GM19452 (cell line): ENCODE measurements at regions not wholly inside any gene's neighbourhood (a gene's known extent, or its start where the extent isn't known, plus 50 kb on each side); places are given as distances from the start of the nearest gene placed in this dataset.
"Not testable (repeated sequence)": the region's sequence is repeated elsewhere in the genome, so short reads cannot be mapped to it uniquely, and the experiment has no call there.

Experiments used
- ATAC-seq: cut with Tn5 transposase; IDR thresholded peaks from one replicate; pipeline ENCODE4 v1.9.1; 2021; ENCODE audit not compliant: unreplicated experiment

DNA sequence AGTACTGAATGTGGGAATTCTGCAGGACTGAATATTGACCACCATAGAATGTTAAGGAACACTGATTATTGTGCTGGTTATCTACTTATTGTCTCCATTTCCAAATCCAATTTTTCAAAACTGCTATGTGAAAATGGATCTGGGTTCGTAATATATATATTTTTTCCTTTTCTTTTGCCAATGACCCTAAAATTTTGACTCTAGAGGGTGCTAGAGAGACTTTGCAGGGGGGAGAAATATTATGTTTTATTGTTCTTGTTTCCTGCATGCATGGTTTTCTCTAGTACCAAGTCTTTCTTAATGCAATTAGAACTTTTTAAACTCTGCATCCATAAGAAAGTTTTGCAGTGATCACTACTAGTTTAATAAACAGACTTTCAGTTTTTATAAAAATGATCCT is 1256.9 kb downstream of the BRINP3 start:
- ATAC-seq = no peak

DNA sequence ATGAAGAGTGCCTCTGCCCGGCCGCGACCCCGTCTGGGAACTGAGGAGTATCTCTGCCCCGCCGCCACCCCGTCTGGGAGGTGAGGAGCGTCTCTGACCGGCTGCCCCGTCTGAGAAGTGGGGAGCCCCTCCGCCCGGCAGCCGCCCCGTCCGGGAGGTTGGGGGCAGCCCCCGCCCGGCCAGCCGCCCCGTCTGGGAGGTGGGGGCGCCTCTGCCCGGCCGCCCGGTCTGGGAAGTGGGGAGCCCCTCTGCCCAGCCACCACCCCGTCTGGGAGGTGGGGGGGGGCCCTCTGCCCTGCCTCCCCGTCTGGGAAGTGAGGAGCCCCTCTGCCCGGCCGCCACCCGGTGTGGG is 1251.9 kb downstream of the BRINP3 start:
- ATAC-seq = not testable (repeated sequence)

DNA sequence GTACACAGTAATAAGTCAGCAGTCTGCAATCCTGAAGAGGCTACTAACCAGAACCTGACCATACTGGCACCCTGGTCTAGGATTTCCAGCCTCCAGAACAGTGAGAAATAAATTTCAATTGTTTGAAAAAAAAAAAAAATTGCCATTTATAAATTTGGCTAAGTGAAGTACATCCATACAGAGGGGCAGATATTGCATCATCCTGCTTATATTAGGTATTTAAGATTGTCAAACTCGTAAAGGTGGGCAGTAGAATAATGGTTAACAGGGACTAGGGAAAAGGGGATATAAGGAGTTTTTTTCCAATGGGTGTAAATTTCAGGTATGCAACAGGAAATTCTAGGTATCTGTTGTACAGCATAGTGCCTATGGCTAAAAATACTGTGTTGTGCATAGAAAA is 1250.9 kb downstream of the BRINP3 start:
- no peak for ATAC-seq

DNA sequence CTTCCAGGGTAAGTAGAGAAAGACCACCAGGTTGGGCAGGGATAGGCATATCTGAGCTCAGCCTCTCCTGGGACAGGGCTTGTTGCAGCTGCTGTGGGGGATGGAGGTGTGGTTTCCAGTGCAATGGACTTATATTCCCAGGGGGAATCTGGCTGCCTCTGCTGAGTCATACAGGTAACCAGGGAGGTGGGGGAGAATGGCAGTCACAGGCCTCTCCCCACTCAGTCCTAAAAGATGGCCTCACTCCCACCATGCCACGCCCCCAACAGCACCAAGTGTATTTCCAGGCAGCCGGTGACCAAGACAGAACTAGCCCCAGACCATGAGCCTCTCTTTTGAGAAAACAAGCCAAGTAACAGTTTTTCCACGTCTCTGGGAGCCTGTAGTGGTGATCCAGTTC is 1240.7 kb downstream of the BRINP3 start:
- ATAC-seq = no peak

DNA sequence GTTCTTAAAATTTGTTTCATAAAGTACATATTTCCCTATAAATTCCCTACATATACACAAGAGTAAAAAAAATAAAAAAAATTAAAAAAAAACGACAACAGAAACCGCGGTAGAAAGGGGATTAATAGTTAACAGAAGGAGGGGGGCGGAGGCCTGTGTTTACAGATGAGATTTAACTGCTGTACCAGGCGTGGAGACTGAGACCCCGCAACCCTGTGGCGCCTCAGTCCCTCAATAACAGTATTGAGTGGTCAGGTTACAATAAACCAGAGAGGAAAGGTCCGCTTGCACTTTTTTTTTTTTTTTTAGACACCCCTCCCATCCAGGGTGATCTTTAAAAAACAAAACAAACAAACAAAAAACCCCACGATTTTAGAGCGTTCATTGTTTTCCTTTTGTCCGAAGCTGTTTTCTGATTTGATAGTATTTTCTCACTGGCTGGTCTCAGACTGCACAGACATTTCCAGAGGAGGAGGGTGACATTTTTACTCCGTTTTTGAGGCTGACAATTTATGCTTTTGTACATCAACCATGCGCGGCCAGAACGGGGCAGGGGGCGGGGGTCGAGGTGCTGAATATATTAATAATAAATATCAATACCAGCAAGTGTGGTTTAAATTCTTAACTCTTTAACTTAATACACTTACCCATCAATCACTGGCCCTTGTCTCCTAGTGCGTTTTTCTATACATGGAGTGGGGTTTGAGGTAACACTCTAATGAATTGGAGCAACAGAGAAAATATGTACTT is 1223.9 kb downstream of the BRINP3 start:
- no peak for ATAC-seq

DNA sequence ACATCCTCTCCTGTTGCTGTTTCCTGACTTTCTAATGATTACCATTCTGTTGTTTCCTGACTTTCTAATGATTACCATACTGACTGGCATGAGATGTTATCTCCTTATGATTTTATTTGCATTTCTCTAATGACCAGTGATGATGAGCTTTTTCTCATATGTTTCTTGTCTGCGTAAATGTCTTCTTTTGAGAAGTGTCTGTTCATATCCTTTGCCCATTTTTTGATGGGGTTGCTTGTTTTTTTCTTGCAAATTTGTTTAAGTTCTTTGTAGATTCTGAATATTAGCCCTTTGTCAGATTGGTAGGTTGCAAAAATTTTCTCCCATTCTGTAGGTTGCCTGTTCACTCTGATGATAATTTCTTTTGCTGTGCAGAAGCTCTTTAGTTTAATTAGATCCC is 1216.5 kb downstream of the BRINP3 start:
- ATAC-seq = not testable (repeated sequence)

DNA sequence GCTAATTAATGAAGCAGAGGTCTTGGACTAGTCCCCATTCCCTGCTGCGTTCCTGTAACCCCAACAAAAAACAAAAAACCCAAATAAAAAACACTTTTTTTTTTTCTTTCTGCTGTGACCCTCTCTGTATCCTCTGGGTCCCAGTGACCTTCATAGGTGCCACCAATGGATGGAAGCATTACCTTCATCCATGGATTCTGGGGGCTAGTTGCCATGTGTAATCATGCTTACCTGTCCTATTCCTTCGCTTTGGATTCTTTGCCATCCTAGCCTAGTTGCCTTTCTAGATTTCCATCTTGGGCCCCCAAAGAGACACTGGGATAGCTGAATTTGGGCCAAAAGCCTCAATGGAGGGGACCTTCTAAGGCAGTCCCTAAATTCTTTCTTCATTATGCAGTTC is 1208.7 kb downstream of the BRINP3 start:
- ATAC-seq = no peak

DNA sequence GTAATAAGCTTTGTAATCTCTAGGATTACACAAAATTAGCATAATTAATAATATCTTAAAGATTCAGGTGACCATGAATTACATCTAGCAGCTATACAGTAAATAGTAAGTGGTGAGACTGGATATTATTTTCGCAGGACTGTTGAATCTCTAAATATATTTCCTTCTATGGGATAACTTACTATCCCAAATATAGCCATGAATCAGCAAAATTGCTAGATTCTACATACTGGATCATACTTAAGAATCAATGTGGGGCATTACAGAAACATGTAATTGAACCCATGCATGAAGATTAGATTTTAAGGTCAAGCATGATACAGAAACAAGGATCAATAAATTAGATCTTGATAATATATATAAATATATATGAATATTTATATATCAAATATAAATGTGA is 1203.4 kb downstream of the BRINP3 start:
- ATAC-seq = no peak

DNA sequence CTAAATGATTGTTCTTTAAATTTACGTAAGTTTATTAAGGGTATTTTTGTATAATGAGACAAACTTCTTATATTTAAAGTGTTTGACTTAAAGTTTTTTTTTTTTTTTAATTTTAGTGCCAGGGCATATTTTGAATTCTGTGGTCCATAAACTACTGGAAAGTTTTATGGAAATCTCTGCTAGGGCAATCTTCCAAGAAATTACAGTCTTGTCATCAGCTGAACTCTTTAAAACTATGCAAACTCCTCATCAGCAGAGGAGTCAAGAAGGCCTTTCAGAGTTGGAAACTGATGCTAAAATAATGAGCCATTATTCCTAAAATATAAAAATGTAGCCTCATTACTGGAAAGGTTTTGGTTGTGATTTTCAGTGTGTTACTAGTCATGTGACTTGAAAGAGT is 1201.9 kb downstream of the BRINP3 start:
- ATAC-seq = no peak

DNA sequence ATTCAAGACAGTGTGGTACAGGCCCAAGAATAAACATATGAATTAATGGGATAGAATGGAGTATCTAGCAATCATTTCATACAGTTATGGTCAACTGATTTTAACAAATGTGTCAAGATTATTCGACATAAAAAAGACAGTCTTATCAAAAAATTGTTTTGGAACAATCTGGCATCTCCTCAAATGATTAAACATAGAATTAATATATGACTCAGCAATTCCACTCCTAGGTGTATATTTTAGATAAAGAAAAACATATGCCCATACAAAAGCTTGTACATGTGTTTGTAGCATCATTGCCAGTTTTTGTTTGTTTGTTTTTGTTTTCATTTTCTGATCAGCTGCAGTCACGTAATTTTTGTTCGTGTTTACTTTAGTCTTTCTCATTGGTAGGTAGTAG is 1188.3 kb downstream of the BRINP3 start:
- ATAC-seq = no peak

DNA sequence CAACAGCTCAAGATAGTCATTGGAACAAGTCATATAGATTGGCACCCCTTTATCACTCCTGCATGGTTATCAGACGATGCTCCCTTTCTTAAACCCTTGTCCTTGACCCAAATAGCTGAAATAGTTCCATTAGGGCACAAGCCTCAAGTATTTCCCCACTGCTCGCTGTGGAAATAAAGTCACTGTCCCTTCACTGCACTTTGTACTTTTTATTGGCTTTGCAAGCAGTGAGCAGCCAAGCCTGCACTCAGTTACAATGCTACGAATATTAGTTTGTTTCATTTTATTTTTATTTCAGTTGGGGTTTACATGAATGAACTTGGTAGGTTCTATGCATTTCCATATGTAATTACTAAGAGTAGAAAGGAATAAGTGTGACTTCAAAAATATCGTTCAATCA is 1176.4 kb downstream of the BRINP3 start:
- no peak for ATAC-seq

DNA sequence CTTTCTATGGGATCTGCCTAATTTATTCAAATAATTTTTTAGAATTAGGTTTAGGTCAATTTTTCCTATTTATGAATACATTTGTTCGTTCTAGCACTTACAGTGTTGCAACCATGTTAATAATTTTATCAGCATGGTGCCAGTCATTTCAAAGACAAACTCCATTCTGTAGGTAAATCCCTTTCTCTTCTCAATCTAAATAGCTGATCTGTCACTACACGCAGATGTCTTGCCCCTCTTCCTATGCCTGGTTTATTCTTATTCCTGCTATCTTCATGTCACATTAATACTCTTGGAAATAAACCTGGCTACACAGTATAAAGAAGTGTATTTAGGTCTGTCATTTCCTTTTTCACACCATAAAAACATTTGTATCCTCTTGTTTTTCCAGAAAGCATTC is 1172.4 kb downstream of the BRINP3 start:
- no peak for ATAC-seq

DNA sequence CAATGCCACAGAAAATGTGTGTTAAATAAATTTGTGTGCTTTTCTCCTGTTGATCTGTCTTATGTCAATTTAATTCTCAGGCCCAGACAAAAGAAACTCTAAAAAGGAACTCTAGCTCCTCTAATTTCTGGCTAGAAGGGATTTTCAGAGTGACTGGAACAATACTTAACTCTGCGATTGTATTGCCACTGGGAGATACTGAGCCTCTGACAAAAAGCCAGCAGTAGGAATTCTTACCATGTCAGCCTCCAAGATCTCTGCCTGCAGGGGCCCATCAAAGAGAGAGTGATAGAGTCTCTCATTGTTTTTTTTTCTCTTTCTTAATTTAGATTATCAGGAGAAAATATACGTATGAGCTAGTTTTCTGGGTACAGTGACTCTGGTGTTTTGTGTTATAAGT is 1165.7 kb downstream of the BRINP3 start:
- no peak for ATAC-seq

DNA sequence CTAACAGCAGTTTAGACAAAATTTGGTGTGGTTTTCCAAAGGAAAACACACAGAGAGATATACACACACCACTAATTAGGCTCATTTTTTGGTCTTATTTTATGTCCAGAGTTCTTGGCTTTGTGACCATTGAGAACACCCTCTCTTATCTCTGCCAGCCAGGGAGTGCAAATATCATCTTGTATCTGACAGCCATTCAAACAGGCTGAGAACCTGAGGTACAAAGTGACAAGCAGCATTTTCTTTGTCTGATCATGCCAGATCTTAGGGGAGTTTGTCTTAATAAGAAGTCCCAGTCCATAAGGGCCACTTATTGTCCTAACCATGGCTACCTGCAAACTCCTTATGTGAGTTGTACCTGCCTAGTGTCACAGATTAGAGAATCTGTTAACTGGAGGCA is 1165.2 kb downstream of the BRINP3 start:
- ATAC-seq = no peak

DNA sequence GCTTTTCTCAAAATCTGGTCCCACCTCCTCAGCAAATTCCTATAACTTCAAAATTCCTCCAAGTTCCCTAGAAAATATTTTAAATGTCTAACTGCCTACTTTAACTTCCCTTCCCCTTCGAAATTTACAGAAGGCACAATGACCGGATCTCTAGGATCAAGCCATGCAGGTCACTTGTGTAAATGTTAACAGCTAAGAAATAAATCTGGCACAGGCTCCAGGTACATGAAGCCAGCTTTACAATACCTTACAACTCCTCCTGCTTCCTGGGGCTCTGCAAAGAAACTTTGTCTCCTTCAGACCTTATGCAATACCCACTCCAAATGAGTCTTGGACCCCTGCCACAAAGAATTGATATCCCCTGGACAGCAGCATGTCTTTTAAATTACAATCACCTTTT is 1164.2 kb downstream of the BRINP3 start:
- no peak for ATAC-seq

DNA sequence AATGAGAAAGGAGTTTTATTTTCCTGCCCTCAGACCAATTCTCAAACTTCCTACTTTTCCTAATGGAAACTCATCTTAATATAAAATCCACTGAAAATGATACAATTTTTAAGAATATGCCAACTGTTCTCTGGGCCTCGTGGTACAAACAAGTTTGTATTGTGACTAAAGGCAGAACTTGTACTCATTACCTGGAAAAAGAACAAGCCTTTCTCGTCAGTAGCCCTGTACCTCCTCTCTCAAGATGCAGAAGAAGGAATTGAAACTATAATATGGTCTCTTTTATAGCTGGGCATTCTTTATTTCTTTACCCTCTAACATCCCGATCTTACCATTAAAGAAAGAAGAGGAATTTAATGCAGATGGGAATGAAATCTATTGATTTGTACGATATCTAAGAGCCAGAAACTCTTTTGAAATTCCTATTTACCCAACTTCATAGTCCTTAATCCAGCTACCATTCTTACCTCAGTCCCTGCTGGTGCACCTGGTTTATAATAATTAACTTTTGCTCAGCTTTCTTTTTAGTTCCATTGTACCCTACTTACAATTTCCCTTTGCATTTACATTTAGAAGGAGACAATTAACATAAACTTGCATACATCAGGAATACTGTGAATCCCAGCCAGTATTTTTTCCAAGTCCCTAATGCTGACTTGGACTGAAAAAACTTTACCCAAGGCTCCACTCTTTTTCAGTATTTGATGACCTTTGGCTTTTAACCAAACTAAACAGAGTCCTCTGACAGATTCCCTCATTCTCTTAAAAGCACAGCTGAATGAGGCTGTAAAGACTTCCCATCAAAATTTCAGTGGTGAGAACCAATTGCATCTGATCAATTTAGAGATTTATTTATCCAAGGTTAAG is 1162.4 kb downstream of the BRINP3 start:
- ATAC-seq = no peak

DNA sequence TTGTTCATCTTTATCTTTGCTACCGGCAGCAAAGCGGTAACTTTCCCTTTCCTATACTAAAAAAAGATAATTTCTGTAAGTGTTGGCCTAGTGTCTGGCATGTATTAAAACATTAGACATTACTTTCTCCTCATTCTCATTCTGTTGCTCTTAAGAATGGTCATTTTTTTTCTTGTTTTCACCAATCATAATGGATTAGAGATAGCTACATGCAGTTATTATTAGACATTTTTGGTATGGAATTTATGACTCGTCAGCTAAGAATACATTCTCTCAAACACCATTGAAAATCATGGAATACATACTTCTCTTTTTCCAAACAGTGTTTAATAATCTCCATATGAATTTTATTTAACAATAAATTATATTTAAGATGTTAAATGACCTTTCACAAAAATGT is 1154.6 kb downstream of the BRINP3 start:
- ATAC-seq = no peak

DNA sequence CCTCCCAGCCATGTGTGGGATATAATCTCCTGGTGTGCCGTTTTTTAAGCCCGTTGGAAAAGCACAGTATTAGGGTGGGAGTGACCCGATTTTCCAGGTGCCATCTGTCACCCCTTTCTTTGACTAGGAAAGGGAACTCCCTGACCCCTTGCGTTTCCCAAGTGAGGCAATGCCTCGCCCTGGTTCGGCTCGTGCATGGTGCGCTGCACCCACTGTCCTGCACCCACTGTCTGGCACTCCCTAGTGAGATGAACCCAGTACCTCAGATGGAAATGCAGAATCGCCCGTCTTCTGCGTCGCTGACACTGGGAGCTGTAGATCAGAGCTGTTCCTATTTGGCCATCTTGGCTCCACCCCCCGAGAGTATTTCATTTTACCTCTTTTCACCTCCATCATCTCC is 1146.6 kb downstream of the BRINP3 start:
- ATAC-seq = not testable (repeated sequence)

DNA sequence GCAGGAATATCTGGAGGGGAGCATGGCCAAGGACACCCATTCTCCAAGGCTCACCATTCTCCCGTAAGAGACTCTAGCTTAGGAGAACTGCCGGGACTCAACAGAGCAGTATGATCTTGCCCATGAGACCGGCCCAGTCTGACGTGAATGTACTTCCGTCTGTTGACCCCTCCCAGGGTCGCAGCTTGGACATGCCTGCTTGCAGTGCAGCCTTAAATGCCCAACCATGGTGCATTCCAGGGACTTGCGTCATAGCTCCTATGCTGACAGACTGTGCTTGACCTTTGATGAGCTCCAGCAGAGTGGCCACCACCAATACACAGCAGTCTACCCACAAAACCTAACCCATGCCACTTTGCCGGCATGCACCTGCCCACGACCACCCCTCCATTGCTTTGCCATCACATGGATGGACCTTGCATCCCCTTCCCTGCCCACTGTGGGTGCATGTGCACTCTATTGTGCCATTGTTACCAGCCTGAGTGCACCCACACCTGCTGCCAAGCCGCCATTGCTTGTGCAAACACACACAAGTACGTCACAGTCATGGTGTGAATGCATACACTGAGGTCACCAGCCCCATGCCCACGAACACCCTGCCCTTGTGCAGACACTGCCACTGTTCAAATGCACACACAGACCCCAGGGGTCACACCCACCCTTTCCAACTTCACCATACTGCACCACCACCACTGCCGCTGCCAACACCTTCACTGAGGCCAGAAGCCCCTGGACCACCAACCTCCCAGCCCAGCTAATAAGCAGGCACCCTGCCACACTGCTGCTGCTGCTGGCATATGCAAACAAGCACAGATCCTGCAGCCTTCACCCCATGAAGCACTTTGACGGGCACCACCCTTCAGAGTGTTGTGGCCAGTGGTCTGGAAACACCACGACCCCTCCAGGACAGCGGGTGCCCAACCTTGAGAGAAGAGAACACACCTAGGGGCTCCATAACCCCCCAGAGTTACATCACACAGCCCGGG is 1141.3 kb downstream of the BRINP3 start:
- no peak for ATAC-seq

DNA sequence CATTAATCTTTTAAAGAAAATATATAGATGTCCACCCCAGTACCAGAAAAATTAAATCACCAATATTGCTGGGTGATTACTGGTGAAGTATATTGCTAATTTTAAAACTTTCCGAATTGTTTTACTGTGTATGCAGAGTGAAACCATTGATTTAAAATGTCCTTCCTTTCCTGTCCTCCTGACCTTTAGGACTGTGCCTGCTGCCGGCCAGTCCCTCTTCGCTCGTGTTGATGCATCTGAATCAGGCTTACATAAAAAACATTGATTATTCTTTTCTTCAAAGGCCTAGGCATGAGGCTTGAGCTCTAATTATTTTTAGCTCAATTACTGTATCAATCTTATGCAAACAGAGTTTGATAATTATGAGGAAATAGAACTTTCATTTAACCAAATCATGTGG is 1128.1 kb downstream of the BRINP3 start:
- no peak for ATAC-seq

DNA sequence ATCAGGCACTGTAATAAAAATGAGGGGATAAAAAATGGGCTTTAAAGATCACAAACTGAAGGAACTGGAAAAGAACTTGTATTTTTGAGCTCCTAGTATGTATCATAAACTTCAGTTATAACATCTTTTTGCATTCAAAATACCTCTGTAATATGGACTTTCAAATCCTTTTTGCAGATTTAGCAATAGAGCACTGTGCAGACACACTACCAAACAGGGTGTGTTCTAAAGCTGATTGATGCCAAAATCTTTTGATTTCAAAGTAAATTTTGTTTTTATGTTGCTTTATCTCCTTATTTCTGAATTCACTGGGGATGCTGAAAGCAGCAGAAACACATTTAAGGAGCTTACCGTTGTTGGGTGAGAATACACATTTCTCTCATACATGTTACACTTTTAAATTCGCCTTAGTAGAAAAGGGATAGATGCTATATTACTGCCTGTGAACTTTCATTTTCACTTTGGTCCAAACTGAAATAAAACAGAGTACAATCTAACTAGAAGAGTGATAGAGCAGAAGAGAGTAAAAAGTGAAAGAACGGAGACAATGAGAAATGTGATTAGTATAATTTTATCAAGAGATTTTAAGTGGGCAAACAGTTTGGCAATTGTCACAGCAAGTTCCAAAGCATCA is 1126.6 kb downstream of the BRINP3 start:
- no peak for ATAC-seq
